ENCODE measurements at regions not wholly inside any gene's neighbourhood (a gene's known extent, or its start where the extent isn't known, plus 50 kb on each side); places are given as distances from the start of the nearest gene placed in this dataset.

DNA sequence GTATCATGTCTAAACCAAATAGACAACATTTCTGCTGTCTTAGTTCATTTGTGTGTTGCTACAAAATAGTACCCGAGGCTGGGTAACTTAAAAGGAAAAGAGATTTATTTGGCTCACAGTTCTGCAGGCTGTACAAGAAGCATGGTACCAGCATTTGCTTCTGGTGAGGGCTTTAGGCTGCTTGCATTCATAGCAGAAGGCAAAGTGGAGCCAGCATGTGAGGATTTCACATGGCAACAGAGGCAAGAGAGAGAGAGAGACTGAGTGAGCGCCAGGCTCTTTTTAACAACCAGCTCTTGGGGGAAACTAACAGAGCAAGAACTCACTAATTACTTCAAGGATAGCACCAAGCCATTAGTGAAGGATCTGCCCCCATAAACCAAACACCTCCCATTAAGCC, 271.4 kb upstream of the SRRM4 start:
- no peaks in the 10 kb centered on the region for H3K4me1 ChIP-seq (ENCODE audit: insufficient read depth)
- no peak overlapping the region for H3K4me3 ChIP-seq
- H3K27ac ChIP-seq, result no peak overlapping the region
- no peaks in the 10 kb centered on the region for H3K9me3 ChIP-seq
- DNase-seq, result no peak
- no peak for TF ChIP-seq POLR2A (IDR thresholded peaks at IDR 0.05)
- no peak for TF ChIP-seq EP300 (IDR thresholded peaks at IDR 0.05)
- no peaks in the 10 kb centered on the region for H3K27me3 ChIP-seq
- WGBS, 3 donors, result 62 to 75% (median 68%) methylated on average over 2 of the region's 2 CpGs
- intact Hi-C loops (cut with DNase I), result no loop called here
- no peaks in the 10 kb centered on the region for H3K36me3 ChIP-seq

DNA sequence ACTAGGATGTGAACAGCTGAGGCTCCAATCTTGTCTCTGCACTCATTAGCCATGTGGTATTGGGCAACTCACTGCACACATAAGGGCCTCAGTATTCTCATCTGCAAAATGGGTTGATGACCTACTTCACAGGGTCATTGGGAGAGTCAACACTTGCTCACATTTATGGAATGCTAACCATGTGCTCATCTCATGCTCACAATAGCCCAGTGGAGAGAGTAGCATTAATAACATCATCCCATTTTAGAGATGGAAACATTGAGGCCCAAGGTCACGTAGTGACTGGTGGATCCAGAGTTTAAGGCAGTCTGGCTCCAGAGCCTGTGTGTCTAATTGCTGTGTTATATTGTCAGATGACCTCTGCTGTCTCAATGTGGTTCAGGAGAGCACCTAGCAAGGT, 270.2 kb upstream of the SRRM4 start:
- H3K27me3 ChIP-seq, result no peaks in the 10 kb centered on the region
- H3K36me3 ChIP-seq, result no peaks in the 10 kb centered on the region
- no peak overlapping the region for H3K4me3 ChIP-seq
- TF ChIP-seq, protein P1, sequence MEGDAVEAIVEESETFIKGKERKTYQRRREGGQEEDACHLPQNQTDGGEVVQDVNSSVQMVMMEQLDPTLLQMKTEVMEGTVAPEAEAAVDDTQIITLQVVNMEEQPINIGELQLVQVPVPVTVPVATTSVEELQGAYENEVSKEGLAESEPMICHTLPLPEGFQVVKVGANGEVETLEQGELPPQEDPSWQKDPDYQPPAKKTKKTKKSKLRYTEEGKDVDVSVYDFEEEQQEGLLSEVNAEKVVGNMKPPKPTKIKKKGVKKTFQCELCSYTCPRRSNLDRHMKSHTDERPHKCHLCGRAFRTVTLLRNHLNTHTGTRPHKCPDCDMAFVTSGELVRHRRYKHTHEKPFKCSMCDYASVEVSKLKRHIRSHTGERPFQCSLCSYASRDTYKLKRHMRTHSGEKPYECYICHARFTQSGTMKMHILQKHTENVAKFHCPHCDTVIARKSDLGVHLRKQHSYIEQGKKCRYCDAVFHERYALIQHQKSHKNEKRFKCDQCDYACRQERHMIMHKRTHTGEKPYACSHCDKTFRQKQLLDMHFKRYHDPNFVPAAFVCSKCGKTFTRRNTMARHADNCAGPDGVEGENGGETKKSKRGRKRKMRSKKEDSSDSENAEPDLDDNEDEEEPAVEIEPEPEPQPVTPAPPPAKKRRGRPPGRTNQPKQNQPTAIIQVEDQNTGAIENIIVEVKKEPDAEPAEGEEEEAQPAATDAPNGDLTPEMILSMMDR (IDR thresholded peaks at IDR 0.05), result no peak
- no peak for TF ChIP-seq POLR2A (IDR thresholded peaks at IDR 0.05)
- no peak for TF ChIP-seq EP300 (IDR thresholded peaks at IDR 0.05)
- DNase-seq, result no peak
- no peaks in the 10 kb centered on the region for H3K9me3 ChIP-seq
- intact Hi-C loops (cut with DNase I), result no loop called here
- H3K4me1 ChIP-seq (ENCODE audit: insufficient read depth), result no peaks in the 10 kb centered on the region
- 61 to 88% (median 70%) methylated on average over 1 of the region's 1 CpG for WGBS, 3 donors
- H3K27ac ChIP-seq, result no peak overlapping the region

DNA sequence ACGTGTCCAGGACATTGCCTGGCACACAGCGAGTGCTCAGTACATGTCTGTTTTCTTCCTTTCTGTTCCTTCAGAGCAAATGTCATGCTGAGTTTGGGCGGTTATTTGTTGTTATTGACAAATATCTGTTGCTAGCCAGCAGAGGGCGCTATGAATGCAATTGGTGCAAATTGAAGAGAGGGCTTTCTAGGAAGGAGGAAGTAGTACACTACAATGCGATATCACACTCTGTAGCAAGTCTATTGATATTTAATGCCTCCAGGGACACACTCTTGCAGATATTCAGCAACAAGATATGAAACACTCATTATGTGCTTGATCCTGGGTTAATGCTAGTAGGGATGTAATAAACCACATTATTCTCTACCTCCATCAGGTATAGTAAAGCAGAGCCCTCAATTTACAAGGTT, 267.3 kb upstream of the SRRM4 start:
- H3K27me3 ChIP-seq, result no peaks in the 10 kb centered on the region

DNA sequence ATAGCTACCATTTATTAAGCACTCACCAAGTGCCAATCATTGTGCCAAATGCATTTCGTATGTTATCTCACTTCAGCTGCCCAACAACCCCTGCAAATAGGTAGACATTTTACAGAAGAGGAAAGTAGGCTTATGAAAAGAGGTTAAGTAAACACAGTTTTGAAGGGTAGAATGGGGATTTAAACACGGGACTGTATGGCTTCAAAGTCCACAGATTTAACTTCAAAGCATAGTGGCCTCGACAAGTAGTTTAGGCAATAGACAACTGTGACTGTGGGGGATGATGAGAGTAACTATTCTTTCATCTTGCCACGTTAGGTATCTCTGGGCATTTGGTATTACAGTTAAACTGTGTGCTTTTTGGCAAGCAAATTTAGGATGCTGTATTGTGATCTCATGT, 266.8 kb upstream of the SRRM4 start:
- WGBS, 3 donors, result 43 to 49% (median 48%) methylated on average over 4 of the region's 4 CpGs
- no peak for DNase-seq
- H3K36me3 ChIP-seq, result no peaks in the 10 kb centered on the region
- no peak for TF ChIP-seq EP300 (IDR thresholded peaks at IDR 0.05)
- TF ChIP-seq, protein P1 (IDR thresholded peaks at IDR 0.05), result no peak
- no peaks in the 10 kb centered on the region for H3K9me3 ChIP-seq
- no peaks in the 10 kb centered on the region for H3K27me3 ChIP-seq
- no peak overlapping the region for H3K27ac ChIP-seq
- H3K4me3 ChIP-seq, result no peak overlapping the region
- H3K4me1 ChIP-seq (ENCODE audit: insufficient read depth), result no peaks in the 10 kb centered on the region
- intact Hi-C loops (cut with DNase I), result no loop called here

More for the DNA sequence above, 267.3 kb upstream of the SRRM4 start:
- Histone ChIP-seq H3K4me3 (no peak overlapping the region), H3K9me3 (no peaks in the 10 kb centered on the region), H3K27ac (no peak overlapping the region), H3K4me1 (ENCODE audit: insufficient read depth) (no peaks in the 10 kb centered on the region), H3K36me3 (no peaks in the 10 kb centered on the region)
- intact Hi-C loops (cut with DNase I), result no loop called here
- 12 to 20% (median 18%) methylated on average over 5 of the region's 5 CpGs for WGBS, 3 donors
- no peak for DNase-seq
- TF ChIP-seq, protein P1 (IDR thresholded peaks at IDR 0.05), result no peak
- TF ChIP-seq EP300 (IDR thresholded peaks at IDR 0.05) (no peak), POLR2A (IDR thresholded peaks at IDR 0.05) (no peak)

DNA sequence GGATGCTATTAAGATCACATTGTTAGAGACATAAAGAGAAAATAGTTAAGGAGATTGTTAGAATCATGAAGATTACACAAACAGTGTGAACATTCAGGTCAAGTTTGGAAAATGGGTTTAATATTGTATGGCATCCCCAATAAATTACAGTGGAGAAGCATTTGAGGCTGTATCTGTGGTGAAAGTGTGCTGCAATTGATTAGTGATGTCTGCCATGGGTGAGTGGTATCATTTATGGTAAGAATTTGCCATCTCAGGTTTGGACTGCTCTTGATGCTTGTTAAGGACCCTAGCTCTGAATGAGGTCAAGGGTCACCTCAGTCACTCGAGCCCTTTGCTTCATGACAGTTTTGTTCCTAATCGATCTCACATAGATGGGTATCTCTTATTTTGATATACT, 265.7 kb upstream of the SRRM4 start:
- no peak for DNase-seq
- H3K27ac ChIP-seq, result no peak overlapping the region
- WGBS, 3 donors, result 64 to 72% (median 66%) methylated on average over 2 of the region's 2 CpGs
- no peaks in the 10 kb centered on the region for H3K27me3 ChIP-seq
- intact Hi-C loops (cut with DNase I), result no loop called here
- H3K4me3 ChIP-seq, result no peak overlapping the region
- H3K36me3 ChIP-seq, result no peaks in the 10 kb centered on the region
- TF ChIP-seq, protein P1 (IDR thresholded peaks at IDR 0.05), result no peak
- TF ChIP-seq POLR2A (IDR thresholded peaks at IDR 0.05) (no peak), EP300 (IDR thresholded peaks at IDR 0.05) (no peak)
- H3K9me3 ChIP-seq, result no peaks in the 10 kb centered on the region
- H3K4me1 ChIP-seq (ENCODE audit: insufficient read depth), result no peaks in the 10 kb centered on the region
